GM12874 (cell line): ENCODE measurements at regions not wholly inside any gene's neighbourhood (a gene's known extent, or its start where the extent isn't known, plus 50 kb on each side); places are given as distances from the start of the nearest gene placed in this dataset.

Experiments used
- TF ChIP-seq, protein P1 (sequence below): IDR thresholded peaks from 2 replicates; pipeline ENCODE4 v1.5.1; 2011; ENCODE audit warnings: low read depth, mild to moderate bottlenecking, control low read depth, low read length, moderate library complexity; ENCODE audit not compliant: insufficient read depth

DNA sequence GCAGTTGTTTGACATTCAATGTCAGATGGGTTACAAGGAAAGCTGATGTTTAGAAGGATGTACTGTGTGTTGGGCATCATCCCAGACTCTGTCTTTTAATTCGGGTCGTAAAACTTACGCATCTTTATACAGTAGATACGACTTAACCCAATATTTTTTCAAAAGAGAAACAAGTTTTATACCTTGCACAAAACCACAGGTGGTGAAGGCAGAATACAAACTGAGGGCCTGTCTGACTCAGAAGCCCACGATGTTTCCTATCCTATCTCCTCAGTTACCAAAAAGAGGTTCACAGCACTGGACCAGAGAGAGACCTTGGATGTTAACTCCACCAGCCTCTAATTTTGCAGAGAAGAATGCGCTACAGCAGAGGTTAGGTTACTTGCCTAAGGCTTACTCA lies 477.0 kb downstream of the FOXO1 start:
- TF ChIP-seq, protein P1, sequence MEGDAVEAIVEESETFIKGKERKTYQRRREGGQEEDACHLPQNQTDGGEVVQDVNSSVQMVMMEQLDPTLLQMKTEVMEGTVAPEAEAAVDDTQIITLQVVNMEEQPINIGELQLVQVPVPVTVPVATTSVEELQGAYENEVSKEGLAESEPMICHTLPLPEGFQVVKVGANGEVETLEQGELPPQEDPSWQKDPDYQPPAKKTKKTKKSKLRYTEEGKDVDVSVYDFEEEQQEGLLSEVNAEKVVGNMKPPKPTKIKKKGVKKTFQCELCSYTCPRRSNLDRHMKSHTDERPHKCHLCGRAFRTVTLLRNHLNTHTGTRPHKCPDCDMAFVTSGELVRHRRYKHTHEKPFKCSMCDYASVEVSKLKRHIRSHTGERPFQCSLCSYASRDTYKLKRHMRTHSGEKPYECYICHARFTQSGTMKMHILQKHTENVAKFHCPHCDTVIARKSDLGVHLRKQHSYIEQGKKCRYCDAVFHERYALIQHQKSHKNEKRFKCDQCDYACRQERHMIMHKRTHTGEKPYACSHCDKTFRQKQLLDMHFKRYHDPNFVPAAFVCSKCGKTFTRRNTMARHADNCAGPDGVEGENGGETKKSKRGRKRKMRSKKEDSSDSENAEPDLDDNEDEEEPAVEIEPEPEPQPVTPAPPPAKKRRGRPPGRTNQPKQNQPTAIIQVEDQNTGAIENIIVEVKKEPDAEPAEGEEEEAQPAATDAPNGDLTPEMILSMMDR = no peak

DNA sequence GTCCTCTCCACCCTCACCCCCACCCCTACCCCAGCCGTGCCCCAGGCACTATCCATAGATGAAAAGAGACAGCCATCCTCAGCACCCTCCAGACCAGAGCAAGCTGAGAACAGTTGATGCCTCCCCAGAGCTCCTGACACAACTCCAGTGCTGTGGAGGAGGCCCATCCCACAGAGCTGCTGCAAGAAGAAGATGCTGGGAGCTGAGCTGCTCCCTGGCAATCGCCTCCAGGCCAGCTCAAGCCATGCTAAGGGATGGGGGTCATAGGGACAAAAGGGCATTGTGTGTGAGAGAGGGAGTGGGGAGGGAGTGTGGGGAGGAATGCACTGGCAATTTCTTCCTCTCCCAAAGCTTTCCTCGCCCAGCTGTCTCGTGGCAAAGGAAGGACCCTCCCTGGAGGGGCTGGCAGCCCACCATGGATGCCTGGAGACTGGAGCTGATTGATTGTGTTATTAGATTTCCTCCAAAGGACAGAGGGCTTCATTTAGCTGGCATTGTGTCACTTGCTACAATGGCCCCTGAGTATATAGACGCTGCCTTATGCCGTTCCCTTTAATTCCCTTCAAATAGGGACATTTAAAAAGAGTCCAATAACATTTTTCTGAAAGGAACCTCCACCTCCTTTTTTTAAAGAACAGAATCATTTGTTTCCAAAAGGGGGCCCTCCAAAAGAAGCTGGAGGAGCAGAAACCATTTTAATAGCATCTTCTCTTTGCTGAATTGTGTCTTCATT lies 476.4 kb downstream of the FOXO1 start:
- TF ChIP-seq, protein P1 = no peak

DNA sequence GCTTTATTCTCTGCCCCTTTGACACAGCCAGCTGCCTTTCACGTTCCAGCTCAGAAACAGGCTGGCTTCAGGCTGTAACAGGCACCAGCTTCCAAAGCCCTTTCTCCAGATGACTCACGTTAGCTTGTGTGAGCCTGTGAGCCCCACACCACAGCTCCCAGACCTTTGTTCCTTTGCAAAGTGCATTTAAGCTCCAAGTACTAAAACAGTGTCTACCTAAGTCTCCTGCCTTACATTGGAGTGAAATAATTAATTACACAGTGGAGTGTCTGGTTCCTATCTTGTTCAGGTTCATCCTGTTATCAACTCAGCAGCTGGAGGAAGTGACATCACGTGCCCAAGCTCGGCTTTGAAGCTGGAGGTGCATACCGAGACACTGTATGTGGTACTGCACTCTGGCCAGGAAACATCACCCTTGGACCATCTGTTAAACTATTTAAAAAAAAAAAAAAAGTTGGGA lies 475.8 kb downstream of the FOXO1 start:
- TF ChIP-seq, protein P1 = no peak

DNA sequence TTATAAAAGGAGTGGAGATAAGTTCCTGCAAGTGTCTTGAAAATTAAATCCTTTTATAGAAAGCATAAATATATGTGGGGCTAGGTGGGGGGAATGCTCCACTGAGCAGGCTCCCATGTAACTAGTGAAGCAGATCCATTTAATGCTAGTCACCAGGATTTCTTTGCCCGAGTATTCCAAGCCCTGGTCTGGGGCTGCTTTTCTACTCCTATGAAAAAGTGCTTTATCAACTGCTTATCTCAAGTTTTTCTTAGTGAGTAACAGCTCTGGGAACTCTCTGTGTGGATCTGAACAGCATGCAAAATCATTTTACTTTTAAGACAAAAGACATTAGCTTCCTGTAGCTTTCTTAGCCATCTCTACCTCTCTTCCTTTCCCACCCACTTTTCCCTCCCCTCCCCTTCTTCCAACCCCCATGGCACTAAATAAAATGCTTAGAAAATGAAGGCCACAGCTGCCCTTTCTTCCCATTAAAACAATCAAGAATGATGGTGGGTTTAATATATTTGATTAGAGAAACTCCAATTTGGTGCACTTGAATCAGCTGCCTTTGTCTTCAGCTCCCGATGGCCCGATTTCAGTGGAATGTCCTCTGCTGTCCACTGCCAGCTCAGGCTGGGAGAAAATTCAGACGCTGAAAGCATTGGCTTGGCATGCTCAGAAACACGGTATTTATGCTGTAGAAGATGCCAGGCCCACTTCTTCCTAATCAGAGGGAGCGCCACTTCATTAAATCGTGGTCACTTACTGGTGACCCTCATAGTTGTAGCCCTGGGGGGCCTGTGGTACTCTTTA lies 475.1 kb downstream of the FOXO1 start:
- TF ChIP-seq, protein P1 = no peak

DNA sequence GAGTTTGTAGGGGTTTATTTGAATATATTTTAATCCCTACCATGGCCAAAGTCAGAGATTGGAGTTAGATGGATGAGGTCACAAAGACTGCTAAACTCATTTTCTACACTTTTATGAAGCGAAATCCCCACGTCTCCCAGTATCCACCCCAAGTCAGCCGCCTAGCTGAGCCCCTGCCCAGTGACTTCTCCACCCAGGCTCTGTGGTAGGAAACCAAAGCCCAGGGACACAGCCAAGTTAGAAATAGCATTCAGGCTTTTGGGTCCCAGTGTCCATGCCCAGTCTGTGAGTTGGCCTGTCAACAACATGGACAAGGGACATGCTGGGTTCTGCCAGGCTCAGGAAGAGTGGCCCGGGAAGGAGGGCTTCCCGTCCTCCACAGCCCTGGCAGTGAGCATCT lies 474.0 kb downstream of the FOXO1 start:
- TF ChIP-seq, protein P1 = no peak

DNA sequence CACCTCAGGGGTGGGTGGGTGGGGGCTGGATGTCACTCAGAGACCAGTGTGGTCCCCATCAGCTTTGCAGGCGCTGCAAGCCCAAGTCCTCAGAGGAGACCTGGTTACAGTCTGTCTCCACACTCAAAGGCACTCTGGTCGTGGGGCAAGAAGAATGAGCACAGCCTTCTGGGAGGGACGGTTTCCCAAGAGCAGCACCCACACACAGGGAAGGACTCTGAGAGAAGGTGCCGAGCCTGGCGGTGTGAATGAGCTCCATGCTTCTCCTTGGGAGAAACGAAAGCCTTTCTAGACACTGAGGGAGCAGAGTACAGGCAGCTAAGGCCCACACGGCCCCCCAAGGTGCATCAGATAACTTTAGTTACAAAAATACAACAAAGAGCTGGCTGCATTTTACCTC lies 473.6 kb downstream of the FOXO1 start:
- TF ChIP-seq, protein P1 = no peak
